ENCODE measurements at regions not wholly inside any gene's neighbourhood (a gene's known extent, or its start where the extent isn't known, plus 50 kb on each side); places are given as distances from the start of the nearest gene placed in this dataset.
"Not testable (repeated sequence)": the region's sequence is repeated elsewhere in the genome, so short reads cannot be mapped to it uniquely, and the experiment has no call there.

GRCh38 chr1:161454865-161455707 lies 50.2 kb upstream of the FCGR2A start:
- intact Hi-C loops (cut with micrococcal nuclease): not testable (repeated sequence)

- intact Hi-C loops (cut with micrococcal nuclease): not testable (repeated sequence)
Measured at GRCh38 chr1:161453950-161454864, 51.0 kb upstream of the FCGR2A start.

DNA sequence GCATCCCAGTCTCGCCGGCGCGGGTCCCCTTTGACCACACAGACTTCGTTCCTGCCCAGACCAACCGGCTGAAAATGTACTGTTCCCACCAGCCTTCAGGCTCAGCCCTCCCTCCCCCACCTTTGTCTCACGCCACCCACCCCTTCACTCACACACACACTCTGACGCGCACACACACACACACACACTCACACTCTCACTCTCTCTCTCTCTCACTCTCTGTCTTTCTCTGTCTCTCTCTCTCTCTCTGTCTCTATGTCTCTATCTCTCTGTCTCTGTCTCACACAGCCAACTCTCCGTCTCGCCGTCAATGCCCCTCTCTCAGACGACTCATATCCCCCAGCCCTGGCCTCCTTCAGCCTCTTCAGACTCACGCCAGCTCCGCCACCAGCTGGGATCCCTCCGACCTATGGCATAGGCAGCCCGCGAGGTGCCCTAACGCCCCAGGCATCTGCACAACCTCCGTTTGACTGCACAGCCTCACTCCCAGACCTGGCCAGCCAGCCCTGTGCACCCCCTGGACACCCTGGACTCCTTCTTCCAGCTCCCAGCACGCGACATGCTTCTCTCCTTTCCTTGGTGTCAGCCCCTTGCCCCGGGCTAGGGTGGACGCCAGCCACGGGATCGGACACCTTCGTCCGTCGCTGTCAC lies 53.4 kb upstream of the FCGR2A start:
- intact Hi-C loops (cut with micrococcal nuclease): not testable (repeated sequence)

- intact Hi-C loops (cut with micrococcal nuclease): not testable (repeated sequence)
Measured at GRCh38 chr1:161447760-161448332, 57.4 kb upstream of the FCGR2A start.

- intact Hi-C loops (cut with micrococcal nuclease): not testable (repeated sequence)
Measured at GRCh38 chr1:161447040-161447759, 58.1 kb upstream of the FCGR2A start.

- intact Hi-C loops (cut with micrococcal nuclease): not testable (repeated sequence)
Measured at GRCh38 chr1:161444725-161445124, 60.5 kb upstream of the FCGR2A start.

GRCh38 chr1:161444255-161444654 lies 61.0 kb upstream of the FCGR2A start:
- intact Hi-C loops (cut with micrococcal nuclease): not testable (repeated sequence)

GRCh38 chr1:161440312-161440894 lies 64.9 kb upstream of the FCGR2A start:
- intact Hi-C loops (cut with micrococcal nuclease): no loop called here

GRCh38 chr1:161439280-161440232 lies 65.7 kb upstream of the FCGR2A start:
- intact Hi-C loops (cut with micrococcal nuclease): no loop called here

- intact Hi-C loops (cut with micrococcal nuclease): not testable (repeated sequence)
Measured at GRCh38 chr1:161433191-161433590, 65.5 kb upstream of the CFAP126 start.

- intact Hi-C loops (cut with micrococcal nuclease): no loop called here
Measured at GRCh38 chr1:161432091-161432490, 64.4 kb upstream of the CFAP126 start.

DNA sequence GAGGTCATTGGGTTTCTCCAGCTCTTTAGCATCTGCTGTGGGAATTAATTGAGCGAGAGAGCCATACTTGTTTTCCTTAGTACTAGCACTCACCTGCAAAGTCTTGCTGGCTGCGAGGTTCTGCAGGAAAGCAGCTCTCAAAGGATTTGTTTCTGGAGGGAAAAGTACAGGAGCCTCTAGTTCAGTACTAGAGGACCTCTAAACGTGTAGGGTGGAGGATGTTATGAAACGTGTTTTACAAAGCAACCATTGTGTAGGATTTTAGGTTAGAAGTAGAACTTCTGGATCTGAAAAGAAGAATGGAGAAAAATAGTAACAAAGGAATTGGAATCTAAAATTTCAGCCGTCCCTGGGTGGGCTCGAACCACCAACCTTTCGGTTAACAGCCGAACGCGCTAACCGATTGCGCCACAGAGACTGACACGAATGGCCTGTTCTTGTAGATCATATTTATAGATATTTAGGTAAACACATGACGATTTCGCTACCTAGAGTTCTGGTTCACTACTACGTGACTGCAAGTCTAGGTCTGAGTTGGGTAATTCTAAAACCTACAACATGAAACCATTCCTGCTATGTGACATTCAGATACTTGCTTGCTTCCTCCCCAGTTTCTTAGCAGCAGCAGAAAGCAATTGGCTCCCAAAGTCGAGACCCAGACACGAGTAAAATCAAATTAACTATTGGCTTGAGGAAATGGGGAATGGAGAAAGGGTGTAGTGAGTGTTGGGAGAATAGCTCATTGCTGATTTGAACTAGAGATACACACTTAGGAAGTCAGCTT lies 60.2 kb upstream of the CFAP126 start:
- intact Hi-C loops (cut with micrococcal nuclease): loop anchor here (2.0 to 10.0 kb wide), 2 partner anchors 29 to 107 kb away; no protein-coding TSS in a partner anchor

DNA sequence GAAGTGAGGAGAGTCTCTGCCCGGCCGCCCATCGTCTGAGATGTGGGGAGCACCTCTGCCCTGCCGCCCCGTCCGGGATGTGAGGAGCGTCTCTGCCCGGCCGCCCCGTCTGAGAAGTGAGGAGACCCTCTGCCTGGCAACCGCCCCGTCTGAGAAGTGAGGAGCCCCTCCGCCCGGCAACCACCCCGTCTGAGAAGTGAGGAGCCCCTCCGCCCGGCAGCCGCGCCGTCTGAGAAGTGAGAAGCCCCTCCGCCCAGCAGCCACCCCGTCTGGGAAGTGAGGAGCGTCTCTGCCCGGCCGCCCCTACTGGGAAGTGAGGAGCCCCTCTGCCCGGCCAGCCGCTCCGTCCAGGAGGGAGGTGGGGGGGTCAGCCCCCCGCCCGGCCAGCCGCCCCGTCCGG lies 55.2 kb upstream of the CFAP126 start:
- intact Hi-C loops (cut with micrococcal nuclease): loop anchor here (10.0 kb wide), 1 partner anchor 112 kb away; no protein-coding TSS in a partner anchor

DNA sequence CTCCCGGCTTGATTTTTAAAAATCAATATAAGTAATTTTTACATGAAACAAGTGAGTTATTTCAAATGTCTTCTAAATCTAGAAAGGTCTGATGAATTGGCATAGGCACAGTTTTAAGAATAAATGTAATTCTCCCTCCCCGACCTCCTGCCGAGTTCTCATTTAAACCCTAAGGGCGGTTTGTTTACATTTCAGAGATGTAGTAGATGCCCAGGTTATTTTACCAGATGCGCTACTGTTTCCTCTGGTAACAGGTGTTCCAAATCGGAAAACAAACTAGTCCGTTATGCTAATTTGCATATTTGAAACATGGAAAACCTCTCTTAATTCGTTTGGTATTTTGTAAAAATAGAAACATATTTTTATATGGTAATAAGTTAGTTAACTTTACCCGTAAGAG lies 53.8 kb upstream of the CFAP126 start:
- intact Hi-C loops (cut with micrococcal nuclease): loop anchor here (1.0 to 10.0 kb wide), 2 partner anchors 22 to 113 kb away; no protein-coding TSS in a partner anchor

DNA sequence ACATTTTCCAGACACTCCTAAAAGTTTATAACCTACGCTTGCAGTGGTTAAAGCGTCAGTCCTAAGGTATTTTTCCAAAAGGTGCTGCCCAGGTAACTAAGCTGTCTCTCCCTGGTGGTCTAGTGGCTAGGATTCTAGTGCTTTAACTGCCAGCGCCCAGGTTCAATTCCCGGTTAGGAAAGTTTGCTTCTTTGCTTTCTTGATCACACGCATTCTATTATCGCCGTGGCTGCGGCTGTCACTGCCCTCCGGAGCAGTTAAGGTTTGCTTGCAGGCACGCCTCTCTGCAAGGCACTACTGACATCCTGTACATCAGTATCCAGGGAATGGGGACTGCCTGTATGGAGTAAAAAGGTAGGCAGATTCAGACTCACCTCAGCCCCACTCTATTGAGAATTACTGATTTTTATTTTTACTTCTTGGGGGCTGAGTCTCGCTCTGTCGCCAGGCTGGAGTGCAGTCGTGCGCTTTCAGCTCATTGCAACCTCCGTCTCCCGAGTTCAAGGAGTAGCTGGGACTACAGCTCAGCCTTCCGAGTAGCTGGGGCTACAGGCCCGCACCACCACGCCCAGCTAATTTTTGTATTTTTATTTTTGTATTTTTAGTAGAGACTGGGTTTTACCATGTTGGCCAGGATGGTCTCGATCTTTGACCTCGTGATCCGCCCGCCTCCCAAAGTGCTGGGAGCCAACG lies 53.2 kb upstream of the CFAP126 start:
- intact Hi-C loops (cut with micrococcal nuclease): loop anchor here (1.0 to 10.0 kb wide), 2 partner anchors 22 to 114 kb away; no protein-coding TSS in a partner anchor

DNA sequence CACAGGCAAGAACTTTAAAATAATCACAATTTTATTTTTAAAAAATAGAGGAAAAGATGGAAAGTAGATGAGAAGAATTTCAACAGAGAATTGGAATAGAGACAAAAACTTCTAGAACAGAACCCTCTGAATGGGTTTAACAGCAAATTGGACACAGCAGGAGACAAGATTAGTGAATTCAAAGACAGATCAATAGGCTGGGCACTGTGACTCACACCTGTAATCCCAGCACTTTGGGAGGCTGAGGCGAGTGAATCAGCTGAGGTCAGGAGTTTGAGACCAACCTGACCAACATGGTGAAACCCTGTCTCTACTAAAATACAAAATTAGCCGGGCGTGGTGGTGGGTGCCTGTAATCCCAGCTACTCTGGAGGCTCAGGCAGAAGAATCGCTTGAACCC lies 49.9 kb upstream of the CFAP126 start:
- intact Hi-C loops (cut with micrococcal nuclease): not testable (repeated sequence)

All from T-helper 1 cell treated with Interleukin-12 subunit alpha and Interleukin-12 subunit beta and Interleukin-4 antibody, amounts not matched to agents 30 ng/mL and 1 ng/mL, for 36 hours (primary cell).